Bronchial epithelial cell (primary cell): ENCODE measurements at regions not wholly inside any gene's neighbourhood (a gene's known extent, or its start where the extent isn't known, plus 50 kb on each side); places are given as distances from the start of the nearest gene placed in this dataset.

ENCODE experiments used
- DNase-seq: peaks from one replicate; pipeline ENCODE4 v3.0.0-alpha.2; 2010; ENCODE audit warnings: low read depth
- FAIRE-seq: peaks from 2 replicates; lab custom pipeline; 2011; peaks lifted over from hg19 to GRCh38; lab: Jason Lieb, UNC
- H3K27me3 ChIP-seq: 2 replicates; pipeline ENCODE4 v1.5.1; 2011; ENCODE audit warnings: low read length; ENCODE audit not compliant: control insufficient read depth, insufficient read depth
- H3K36me3 ChIP-seq: 2 replicates; pipeline ENCODE4 v1.5.1; 2011; ENCODE audit warnings: low read length; ENCODE audit not compliant: control insufficient read depth, insufficient read depth
- H3K4me3 ChIP-seq: 2 replicates; pipeline ENCODE4 v1.5.1; 2011; ENCODE audit warnings: mild to moderate bottlenecking, low read depth, low read length, control low read depth
- CTCF ChIP-seq: IDR thresholded peaks from 2 replicates; pipeline ENCODE4 v1.5.1; 2011; ENCODE audit warnings: mild to moderate bottlenecking, moderate library complexity, low read length, control low read depth, inconsistent platforms; ENCODE audit not compliant: insufficient read depth, severe bottlenecking

- no peak for FAIRE-seq
- Histone ChIP-seq H3K27me3 (peaks cover 1% of the 10 kb centered on the region), H3K36me3 (no peaks in the 10 kb centered on the region), H3K4me3 (no peak overlapping the region)
- DNase-seq, result no peak
- TF ChIP-seq CTCF, result no peak
Observed at GRCh38 chr10:28949005-28950004, 272.0 kb downstream of the BAMBI start.

DNA sequence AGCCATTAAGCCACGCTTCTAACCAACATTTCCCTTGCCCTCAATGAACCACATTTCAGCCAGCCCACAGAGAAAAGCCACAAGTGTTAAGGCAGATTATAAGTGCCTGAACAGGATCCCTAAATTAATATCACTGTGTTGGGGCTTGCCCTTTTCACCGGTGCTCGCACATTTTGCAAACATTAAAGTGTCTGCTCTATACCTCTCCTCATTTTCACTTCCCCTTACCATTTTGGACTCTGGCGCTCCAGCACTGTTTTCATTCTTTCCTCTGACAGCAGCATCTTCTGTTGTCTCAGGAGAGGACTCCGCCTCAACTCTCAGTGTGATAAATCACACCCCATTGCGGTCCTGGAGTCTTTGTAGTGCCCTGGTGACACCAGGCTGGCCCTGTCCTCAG is 274.2 kb downstream of the BAMBI start:
- FAIRE-seq, result no peak
- Histone ChIP-seq H3K4me3 (no peak overlapping the region), H3K36me3 (no peaks in the 10 kb centered on the region), H3K27me3 (peaks cover 1% of the 10 kb centered on the region)
- TF ChIP-seq CTCF, result no peak
- no peak for DNase-seq

DNA sequence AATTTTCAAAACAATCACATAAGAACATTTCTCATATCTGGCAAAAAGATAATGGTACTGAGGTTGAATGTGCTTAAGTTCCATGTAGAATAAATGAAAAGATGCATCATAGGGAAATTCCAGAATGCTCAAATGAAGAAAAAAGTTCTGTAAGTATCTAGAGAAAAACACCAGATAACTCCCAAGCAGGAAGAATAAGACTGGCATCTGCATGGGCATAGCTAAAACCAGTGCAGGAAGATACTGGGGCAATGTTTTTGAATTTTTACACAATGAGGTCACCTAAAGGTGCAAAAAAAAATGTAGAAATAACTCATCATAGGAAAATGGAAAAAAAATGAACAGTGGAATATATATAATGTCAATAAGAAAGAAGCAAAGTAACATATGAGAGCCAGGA is 275.2 kb downstream of the BAMBI start:
- Histone ChIP-seq H3K36me3 (no peaks in the 10 kb centered on the region), H3K4me3 (no peak overlapping the region), H3K27me3 (peaks cover 1% of the 10 kb centered on the region)
- DNase-seq (no peak), FAIRE-seq (no peak)
- no peak for TF ChIP-seq CTCF

DNA sequence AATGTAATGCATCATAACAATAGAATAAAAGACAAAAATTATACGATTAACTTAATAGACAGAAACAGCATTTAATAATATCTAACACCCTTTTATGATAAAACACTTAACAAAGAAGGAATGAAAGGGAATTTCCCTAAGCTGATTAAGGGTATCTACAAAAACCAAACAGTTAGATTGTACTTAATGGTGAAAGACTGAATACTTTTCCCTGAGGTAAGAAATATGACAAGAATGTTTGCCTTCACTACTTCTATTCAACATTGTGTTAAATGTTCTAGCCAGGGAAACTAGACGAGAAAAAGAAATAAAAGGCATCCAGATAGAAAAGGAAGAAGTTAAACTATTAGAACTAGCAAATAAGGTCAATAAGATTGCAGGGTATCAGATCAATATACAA is 276.9 kb downstream of the BAMBI start:
- no peak for TF ChIP-seq CTCF
- no peak for FAIRE-seq
- DNase-seq, result no peak
- H3K36me3 ChIP-seq, result no peaks in the 10 kb centered on the region
- H3K27me3 ChIP-seq, result peaks cover 1% of the 10 kb centered on the region
- no peak overlapping the region for H3K4me3 ChIP-seq

DNA sequence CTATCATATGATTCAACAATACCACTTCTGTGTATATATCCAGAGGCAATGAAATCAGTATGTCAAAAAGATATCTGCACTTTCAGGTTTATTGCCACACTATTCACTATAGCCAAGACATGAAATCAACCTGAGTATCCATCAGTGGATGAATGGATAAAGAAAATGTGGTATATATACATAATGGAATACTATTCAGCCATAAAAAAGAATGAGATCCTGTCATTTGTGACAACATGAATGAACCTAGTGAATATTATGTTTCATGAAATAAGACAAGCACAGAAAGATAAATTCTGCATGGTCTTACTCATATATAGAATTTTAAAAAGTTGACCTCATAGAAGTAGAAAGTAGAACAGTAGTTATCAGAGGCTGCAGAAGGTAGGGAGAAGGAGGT is 281.1 kb downstream of the BAMBI start:
- H3K36me3 ChIP-seq, result no peaks in the 10 kb centered on the region
- DNase-seq (no peak), FAIRE-seq (no peak)
- TF ChIP-seq CTCF, result no peak
- no peaks in the 10 kb centered on the region for H3K27me3 ChIP-seq
- H3K4me3 ChIP-seq, result no peak overlapping the region
